NB4 (cell line): ENCODE measurements at regions not wholly inside any gene's neighbourhood (a gene's known extent, or its start where the extent isn't known, plus 50 kb on each side); places are given as distances from the start of the nearest gene placed in this dataset.

ENCODE experiments used
- DNase-seq: peaks from one replicate; pipeline ENCODE4 v3.0.0; 2010; ENCODE audit warnings: low read depth
- H3K4me3 ChIP-seq: one replicate; pipeline ENCODE4 v1.5.1; 2011; ENCODE audit warnings: mild to moderate bottlenecking, low read depth, low read length, moderate library complexity
- MYC ChIP-seq: IDR thresholded peaks from 2 replicates; pipeline ENCODE4 v1.6.1; 2011; ENCODE audit warnings: low read depth, low read length
- POLR2A ChIP-seq: IDR thresholded peaks from 2 replicates; pipeline ENCODE4 v1.6.1; 2011; ENCODE audit warnings: mild to moderate bottlenecking; ENCODE audit not compliant: insufficient read length; ENCODE audit errors: extremely low read depth
- TF ChIP-seq, protein P1 (sequence below): IDR thresholded peaks from 2 replicates; pipeline ENCODE4 v1.6.1; 2011; ENCODE audit warnings: low read depth, low read length
- TF ChIP-seq, protein P2 (sequence below): IDR thresholded peaks from one replicate; pipeline ENCODE4 v1.5.1; 2012; ENCODE audit warnings: low read depth, low read length

DNA sequence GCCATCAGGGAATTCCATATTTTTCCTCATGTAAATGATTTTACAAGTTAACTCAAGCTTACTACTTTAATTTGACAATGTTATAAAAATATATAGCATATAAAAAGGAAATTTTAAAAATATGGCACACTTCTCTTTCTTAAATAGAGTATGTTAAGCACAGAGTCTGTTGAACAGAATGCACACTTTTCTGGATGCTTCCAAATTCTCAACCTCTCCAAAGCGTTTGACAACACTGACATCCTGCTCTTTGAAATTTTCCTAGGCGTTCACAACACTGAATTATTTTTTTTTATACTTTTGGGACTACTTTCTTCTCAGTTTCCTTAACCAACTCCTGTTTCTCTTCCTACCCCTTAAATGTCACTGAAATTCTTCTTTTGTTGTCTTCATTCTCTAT lies 117.8 kb upstream of the PLXNA2 start:
- H3K4me3 ChIP-seq: no peak overlapping the region
- no peak for DNase-seq
- no peak for TF ChIP-seq POLR2A
- TF ChIP-seq, protein P1, sequence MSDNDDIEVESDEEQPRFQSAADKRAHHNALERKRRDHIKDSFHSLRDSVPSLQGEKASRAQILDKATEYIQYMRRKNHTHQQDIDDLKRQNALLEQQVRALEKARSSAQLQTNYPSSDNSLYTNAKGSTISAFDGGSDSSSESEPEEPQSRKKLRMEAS: no peak
- TF ChIP-seq MYC: no peak
- TF ChIP-seq, protein P2, sequence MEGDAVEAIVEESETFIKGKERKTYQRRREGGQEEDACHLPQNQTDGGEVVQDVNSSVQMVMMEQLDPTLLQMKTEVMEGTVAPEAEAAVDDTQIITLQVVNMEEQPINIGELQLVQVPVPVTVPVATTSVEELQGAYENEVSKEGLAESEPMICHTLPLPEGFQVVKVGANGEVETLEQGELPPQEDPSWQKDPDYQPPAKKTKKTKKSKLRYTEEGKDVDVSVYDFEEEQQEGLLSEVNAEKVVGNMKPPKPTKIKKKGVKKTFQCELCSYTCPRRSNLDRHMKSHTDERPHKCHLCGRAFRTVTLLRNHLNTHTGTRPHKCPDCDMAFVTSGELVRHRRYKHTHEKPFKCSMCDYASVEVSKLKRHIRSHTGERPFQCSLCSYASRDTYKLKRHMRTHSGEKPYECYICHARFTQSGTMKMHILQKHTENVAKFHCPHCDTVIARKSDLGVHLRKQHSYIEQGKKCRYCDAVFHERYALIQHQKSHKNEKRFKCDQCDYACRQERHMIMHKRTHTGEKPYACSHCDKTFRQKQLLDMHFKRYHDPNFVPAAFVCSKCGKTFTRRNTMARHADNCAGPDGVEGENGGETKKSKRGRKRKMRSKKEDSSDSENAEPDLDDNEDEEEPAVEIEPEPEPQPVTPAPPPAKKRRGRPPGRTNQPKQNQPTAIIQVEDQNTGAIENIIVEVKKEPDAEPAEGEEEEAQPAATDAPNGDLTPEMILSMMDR: no peak

GRCh38 chr1:208366559-208366958 lies 122.4 kb upstream of the PLXNA2 start:
- no peak overlapping the region for H3K4me3 ChIP-seq
- DNase-seq: no peak
- TF ChIP-seq, protein P2: no peak

- peak; percentile 53 for DNase-seq
- H3K4me3 ChIP-seq: no peak overlapping the region
- TF ChIP-seq, protein P1: no peak
- TF ChIP-seq, protein P2: no peak
- no peak for TF ChIP-seq POLR2A
- TF ChIP-seq MYC: no peak
These were observed 124.9 kb upstream of the PLXNA2 start for GRCh38 chr1:208369045-208369444.

GRCh38 chr1:208369658-208370057 lies 125.5 kb upstream of the PLXNA2 start:
- H3K4me3 ChIP-seq: no peak overlapping the region
- TF ChIP-seq, protein P2: no peak
- TF ChIP-seq POLR2A: no peak
- no peak for TF ChIP-seq MYC
- TF ChIP-seq, protein P1: no peak
- no peak for DNase-seq

DNA sequence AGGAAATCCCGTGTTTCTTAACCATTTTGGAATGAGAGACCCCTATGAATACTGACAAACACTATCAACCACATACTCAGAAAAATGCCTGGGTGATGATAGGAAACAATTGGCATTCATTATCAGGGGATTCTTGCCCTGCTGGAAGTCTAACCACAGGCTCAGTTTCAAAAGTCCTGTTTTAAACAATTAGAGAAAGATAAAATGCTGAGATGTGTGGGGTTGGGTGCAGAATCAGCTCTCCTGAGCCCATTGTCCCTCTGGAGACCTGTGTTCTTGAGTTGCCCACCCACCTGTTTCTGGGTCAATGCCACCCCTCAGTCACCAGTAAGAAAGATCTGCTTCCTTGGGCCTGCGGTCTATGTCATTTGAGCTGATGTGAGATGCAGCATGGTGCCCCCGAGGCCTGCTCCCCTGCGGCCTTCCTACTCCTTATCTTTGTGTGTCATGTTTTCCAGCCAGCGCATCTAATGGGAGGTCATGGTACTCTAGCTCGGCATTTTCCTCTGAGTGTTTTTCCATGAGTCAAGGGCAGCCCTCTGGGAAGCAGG lies 130.3 kb upstream of the PLXNA2 start:
- no peak overlapping the region for H3K4me3 ChIP-seq
- TF ChIP-seq MYC: no peak
- TF ChIP-seq, protein P1: no peak
- TF ChIP-seq, protein P2: no peak
- TF ChIP-seq POLR2A: no peak
- no peak for DNase-seq

- no peak for TF ChIP-seq POLR2A
- TF ChIP-seq, protein P2: no peak
- TF ChIP-seq MYC: no peak
- TF ChIP-seq, protein P1: no peak
- no peak for DNase-seq
- H3K4me3 ChIP-seq: no peak overlapping the region
These were observed 137.3 kb upstream of the PLXNA2 start for GRCh38 chr1:208381481-208381880.
